ENCODE measurements at regions not wholly inside any gene's neighbourhood (a gene's known extent, or its start where the extent isn't known, plus 50 kb on each side); places are given as distances from the start of the nearest gene placed in this dataset.
"Not testable (repeated sequence)": the region's sequence is repeated elsewhere in the genome, so short reads cannot be mapped to it uniquely, and the experiment has no call there.

GRCh38 chr2:75894170-75894569, 183.5 kb upstream of the GCFC2 start:
- DNase-seq (ENCODE audit: low read depth) = no peak

GRCh38 chr2:75892490-75892889, 181.8 kb upstream of the GCFC2 start:
- DNase-seq (ENCODE audit: low read depth) = no peak

- no peak for DNase-seq (ENCODE audit: low read depth)
Measured at GRCh38 chr2:75882530-75882929, 171.8 kb upstream of the GCFC2 start.

GRCh38 chr2:75875606-75876005, 164.9 kb upstream of the GCFC2 start:
- DNase-seq (ENCODE audit: low read depth) = not testable (repeated sequence)

GRCh38 chr2:75871762-75872614, 161.3 kb upstream of the GCFC2 start:
- not testable (repeated sequence) for DNase-seq (ENCODE audit: low read depth)

GRCh38 chr2:75870651-75871137, 160.0 kb upstream of the GCFC2 start:
- DNase-seq (ENCODE audit: low read depth) = no peak

- DNase-seq (ENCODE audit: low read depth) = no peak
Measured at GRCh38 chr2:75870133-75870532, 159.4 kb upstream of the GCFC2 start.

- DNase-seq (ENCODE audit: low read depth) = no peak
Measured at GRCh38 chr2:75865702-75866101, 155.0 kb upstream of the GCFC2 start.

GRCh38 chr2:75865083-75865482, 154.4 kb upstream of the GCFC2 start:
- no peak for DNase-seq (ENCODE audit: low read depth)

GRCh38 chr2:75862547-75862946, 151.8 kb upstream of the GCFC2 start:
- DNase-seq (ENCODE audit: low read depth) = no peak

GRCh38 chr2:75853436-75853835, 142.7 kb upstream of the GCFC2 start:
- peak; percentile 20 for DNase-seq (ENCODE audit: low read depth)

GRCh38 chr2:75852639-75853038, 141.9 kb upstream of the GCFC2 start:
- no peak for DNase-seq (ENCODE audit: low read depth)

- no peak for DNase-seq (ENCODE audit: low read depth)
Measured at GRCh38 chr2:75846683-75847190, 136.0 kb upstream of the GCFC2 start.

GRCh38 chr2:75844651-75845050, 133.9 kb upstream of the GCFC2 start:
- DNase-seq (ENCODE audit: low read depth) = peak; percentile 4

- not testable (repeated sequence) for DNase-seq (ENCODE audit: low read depth)
Measured at GRCh38 chr2:75834588-75834987, 123.9 kb upstream of the GCFC2 start.

GRCh38 chr2:75833386-75833785, 122.7 kb upstream of the GCFC2 start:
- DNase-seq (ENCODE audit: low read depth) = no peak

GRCh38 chr2:75828826-75829225, 118.1 kb upstream of the GCFC2 start:
- DNase-seq (ENCODE audit: low read depth) = no peak

- DNase-seq (ENCODE audit: low read depth) = not testable (repeated sequence)
Measured at GRCh38 chr2:75823515-75823914, 112.8 kb upstream of the GCFC2 start.

GRCh38 chr2:75822336-75822735, 111.6 kb upstream of the GCFC2 start:
- DNase-seq (ENCODE audit: low read depth) = no peak

GRCh38 chr2:75820693-75821092, 110.0 kb upstream of the GCFC2 start:
- DNase-seq (ENCODE audit: low read depth) = no peak

- no peak for DNase-seq (ENCODE audit: low read depth)
Measured at GRCh38 chr2:75810611-75811330, 100.1 kb upstream of the GCFC2 start.

- DNase-seq (ENCODE audit: low read depth) = no peak
Measured at GRCh38 chr2:75808793-75809535, 98.2 kb upstream of the GCFC2 start.

Data from non-pigmented ciliary epithelial cell (primary cell).